GM19324 (cell line): ENCODE measurements at regions not wholly inside any gene's neighbourhood (a gene's known extent, or its start where the extent isn't known, plus 50 kb on each side); places are given as distances from the start of the nearest gene placed in this dataset.

ENCODE experiments used
- ATAC-seq: cut with Tn5 transposase; IDR thresholded peaks from one replicate; pipeline ENCODE4 v1.9.1; 2021; ENCODE audit warnings: mild to moderate bottlenecking, moderate library complexity; ENCODE audit not compliant: unreplicated experiment, low FRiP score

DNA sequence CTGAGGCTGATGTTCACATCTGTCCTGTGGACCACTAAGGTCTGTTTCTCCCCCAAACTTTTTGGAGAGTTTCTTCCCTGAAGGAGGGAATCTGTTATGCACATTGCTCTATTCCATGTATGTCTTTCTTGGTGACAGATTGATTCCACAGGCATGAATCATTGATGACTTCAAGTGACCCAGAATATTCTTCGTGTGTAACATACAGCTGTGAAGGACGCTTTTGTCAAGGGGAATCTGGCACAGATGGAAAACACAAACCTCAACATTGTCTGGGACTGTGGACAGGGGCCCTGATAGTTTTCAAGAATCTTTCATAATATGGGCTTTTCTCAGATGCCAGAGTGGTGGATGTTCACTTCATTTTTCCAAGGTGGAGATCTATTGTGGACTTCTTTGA is 223.1 kb upstream of the MAF start:
- ATAC-seq: no peak

DNA sequence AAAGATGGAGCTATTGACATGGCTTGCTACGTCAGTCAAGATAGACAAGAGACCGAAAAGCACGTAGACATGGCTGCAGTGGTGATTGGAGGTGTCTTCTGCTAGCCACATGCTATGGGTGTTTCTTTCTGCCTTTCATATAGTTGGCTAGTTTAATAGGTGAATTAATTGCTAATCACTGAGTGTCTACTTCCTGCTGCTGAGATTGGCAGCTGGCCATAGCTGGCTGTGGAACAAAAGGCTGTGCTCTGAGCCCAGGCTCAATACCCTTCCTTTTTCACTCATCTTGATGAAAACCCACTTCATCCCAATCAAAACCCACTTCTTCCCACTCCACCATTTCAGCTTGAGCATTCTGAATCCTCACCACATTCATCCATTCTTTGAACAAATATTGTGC is 221.4 kb upstream of the MAF start:
- ATAC-seq: no peak

DNA sequence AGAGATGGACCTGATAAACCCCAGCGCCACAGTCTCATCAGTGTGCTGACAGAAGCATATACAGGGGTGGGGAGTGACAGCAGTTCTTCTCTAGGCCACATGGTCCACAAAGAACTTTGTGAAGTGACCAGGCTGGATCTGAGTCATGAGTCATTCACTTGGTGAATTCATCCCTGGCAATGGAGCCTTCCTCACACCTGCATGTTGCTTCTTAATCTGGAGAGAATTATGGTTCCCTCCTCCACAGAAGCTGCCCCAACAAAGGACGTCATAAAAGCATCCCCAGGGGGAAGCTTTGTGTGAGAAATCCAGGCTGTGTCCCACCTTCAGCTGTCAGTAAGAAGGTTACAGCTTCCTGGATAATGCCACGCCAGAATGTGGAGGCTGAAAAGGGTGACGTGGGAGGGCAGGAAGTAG is 215.6 kb upstream of the MAF start:
- ATAC-seq: no peak

DNA sequence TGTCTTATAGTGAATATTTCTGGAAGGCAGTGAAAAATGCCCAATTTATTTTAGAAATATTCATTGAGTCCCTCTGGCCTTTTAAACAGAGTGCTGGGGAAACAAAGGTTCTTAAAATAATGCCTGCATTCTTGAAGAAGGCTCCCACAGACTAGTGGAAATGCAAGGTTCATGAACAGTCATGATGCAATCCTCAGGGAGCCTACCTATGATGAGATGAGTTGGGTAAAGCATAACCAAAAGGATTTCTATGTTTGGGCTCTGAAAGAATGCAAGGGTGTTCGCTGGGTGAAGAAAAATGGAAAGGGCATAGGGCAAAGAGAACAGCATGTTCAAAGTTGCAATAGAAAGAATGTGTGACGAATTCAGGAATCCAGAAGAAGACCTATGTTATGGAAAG is 214.5 kb upstream of the MAF start:
- ATAC-seq: no peak

DNA sequence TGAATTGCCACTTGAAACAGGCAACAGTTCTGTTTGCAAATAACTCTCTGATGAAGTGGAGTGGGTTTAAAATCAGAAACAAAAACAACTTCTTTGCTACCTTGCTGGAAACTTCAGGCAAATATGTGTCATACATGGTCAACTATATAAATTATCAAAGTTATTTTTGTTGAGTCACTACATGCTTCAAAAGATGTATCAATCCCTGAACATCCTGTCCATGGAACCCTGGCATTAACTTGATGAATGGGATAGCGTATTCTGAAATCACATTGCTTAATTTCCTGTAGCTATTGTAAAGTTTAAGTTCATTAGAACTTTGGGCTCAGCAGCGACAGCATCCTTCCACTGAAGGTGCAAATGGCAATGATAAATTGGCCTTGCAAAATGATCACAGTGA is 213.6 kb upstream of the MAF start:
- ATAC-seq: no peak

DNA sequence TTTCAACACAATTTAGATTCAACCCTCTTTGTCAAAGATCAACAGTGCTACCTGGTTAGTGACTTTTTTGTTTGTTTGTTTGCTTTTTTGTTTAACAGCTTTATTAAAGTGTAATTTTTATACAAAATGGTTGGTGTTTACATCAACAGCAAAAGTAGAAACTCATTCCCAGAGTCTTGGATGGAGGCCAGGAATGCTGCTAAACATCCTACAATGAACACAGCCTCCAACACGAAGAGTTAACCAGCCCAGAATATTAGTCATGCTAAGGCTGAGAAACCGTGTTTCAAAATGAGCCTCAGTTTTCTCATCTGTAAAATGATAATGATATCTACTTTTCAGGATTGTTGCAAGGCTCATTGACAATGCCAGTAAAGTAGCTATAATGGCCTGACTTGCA is 211.0 kb upstream of the MAF start:
- no peak for ATAC-seq

DNA sequence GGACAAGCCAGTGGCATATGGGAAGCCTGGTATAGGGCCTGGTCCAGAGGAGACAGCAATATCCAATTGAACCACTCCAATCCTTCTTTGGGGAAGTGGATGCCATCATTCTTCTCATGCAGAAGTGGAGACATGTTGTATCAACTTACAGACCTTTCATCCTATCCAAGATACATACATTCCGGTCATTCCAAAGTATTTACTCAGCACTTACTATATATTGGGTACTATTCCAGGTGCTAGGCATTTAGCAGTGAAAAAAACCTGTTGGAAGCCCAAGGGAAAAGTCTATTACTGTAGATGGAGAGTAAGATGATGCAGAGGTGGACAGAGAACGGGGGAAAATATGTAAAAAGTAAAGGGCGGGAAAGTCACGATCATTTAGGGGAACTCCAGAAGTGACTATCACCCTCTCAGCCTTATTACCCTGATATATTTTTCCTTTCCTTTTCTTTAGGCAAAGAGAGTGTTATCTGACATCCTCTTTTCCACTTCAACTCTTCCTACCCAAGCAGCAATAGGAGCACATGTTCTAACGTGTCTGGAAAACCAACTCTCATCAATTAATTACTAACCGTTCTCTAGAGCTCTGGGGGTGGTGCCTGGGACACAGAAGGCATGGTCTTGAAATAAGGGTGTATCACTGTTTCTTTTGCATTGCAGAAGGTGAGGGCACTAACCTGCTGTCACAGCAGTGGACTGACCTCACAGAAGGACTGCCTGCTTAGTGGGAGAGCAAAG is 210.1 kb upstream of the MAF start:
- no peak for ATAC-seq

DNA sequence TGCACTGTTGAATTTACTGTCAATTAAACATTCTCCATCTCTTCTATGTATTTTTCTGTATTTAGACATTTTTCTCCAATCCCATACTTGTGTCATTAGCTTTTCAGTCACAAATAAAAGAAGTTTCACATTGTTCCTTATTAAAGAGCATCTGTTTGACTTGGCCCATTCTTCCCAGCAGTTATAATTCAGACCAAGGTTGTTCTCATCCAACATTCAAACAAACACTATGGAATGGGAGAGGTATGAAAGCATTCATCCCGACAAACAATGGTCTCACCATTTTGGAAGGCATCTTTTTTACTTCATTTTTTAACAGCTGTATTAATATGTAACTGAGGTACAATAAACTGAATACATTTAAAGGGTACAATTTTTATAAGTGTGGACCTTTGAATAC is 208.8 kb upstream of the MAF start:
- no peak for ATAC-seq

DNA sequence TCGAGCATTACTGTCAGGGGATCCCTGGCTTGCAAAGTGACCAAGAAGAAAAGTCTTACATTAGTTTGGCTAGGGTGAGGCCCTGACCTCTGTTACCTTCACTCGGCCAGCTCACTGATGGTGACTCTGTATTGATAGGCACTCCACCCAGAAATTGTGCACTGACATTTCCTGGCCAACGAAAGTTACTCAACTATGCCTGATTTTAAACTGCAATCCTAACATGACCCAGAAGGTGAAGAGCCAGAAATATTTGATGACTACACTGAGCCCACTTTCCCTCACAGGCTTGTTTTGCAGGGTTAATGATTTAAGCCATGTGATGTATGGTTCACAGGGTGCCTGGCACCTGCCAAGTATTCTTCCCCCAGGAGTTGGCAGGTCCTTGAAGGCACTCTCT is 208.2 kb upstream of the MAF start:
- no peak for ATAC-seq

DNA sequence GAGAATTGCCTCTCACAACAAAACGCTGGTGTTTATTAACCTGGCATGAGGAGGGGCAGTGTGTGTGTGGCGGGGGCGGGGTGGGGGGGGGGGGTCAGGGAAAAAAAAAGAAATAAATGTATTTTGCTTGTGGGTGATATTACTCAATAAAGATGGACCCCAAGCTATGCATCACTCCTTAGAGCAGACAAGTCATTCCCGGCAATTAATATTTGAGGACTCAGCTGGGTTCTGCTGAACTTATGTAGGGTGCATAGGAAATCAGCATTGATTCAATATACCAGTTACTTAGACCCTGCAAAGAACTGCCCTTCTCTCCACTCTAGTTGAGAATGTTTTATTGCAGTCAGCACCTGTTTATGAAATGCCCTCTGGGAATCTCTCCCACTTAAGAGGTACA is 206.2 kb upstream of the MAF start:
- ATAC-seq: no peak

DNA sequence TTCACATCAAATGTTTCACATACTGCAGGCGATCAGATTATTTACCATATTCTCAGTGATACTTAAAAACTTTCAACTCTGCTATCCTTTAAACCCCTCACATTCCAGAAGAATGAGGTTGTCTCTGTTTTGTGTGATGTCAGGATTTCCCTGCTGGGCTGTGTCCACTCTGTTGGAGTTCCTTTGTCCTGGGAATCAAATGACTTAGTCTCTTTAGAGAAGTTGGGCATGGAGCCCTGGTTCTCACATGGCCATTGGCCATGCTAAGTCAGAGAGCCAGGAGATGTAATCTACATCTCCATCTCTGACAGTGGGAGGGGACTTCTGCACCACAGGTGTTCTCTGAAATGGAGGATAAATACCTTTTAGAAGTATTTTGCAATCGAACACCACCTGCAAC is 205.1 kb upstream of the MAF start:
- ATAC-seq: no peak

DNA sequence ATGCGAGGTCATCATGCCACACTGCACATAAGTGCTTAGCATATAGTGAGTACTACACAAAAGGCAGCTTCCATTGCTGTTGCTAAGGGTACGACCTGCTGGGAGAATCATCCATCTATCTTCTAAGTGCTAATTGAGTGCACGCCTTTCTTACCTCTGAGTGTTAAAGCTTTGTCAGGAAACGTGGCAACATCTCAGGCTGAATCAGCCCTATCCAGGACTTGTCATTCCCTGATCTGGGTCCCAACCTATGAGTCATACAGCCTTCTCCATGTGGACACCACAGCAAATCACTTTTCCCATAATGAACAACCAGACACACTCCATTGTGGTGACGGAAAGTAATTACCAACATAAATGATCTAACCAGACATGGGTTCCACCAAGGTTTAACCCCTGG is 201.1 kb upstream of the MAF start:
- no peak for ATAC-seq

DNA sequence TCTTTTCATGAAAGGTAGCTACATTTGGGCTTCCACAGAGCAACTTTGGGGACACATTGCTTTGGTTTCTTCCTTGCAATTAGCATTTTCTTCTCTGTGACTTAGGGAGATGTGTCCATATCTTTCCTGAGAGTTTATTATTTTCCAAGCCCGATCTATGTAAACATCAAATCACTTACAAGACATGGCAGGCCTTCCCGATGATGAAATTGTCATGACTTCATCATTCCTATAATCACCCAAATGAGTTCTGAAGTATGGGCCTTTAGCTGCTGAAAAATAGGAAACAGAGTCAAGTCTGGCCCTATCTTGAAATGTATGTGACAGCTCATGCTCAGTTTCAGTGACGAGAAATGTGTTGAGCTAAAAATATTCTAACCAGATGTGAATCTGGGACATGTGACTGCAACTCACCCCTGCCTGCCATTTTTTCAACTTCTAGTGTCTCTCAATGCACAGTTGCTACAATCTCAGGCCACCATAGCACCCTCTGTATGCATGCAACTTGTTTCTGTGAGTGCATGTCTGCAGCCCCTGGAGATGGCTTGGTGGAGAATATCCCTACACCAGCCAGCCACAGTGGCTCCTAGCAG is 199.6 kb upstream of the MAF start:
- no peak for ATAC-seq

DNA sequence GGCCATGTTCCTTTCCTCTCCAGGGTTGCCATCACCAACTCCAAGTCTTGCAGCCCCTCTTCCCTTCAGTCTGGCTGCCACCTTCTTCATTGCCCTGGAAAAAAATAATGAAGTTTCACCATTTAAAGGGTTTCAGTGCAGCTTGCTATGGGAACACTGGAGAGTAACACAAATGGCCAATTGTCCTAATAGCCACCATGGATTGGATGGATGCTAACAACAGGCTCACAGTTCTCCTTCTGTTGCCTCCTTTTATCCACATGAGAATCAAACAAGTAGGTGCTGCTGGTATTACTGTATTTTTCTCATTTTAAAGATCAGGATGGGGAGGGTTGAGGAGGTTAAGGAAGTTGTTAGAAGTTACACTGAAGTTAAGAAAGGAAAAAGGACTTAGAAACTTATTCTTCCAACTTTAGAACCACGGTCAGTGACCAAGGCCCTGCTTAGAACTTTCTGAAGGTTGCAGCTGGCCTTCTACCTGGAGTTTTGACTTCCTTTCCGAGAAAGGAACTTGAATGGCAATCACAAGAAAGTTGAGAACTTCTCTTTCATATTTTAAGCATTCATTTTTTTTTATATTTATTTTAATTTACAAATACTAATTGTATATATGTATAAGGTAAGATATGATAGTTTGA is 198.0 kb upstream of the MAF start:
- no peak for ATAC-seq

DNA sequence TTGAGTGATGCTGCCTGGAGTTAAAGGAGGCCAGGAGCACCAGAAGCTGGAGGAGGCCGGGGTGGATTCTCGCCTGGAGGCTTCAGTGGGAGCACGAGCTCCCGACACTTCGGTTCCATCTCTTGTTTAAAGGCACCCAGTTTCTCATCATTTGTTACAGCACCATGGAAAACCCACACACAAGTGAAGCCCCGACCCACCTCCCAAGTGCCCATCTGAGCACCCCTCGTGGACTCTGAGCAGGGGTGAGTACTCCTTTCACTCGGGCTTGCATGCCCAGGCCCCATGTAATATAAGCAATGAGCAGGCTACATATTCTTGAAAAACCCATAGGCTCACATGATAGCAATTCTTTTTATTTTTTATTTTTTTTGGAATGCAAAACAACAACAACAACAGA is 196.9 kb upstream of the MAF start:
- no peak for ATAC-seq

DNA sequence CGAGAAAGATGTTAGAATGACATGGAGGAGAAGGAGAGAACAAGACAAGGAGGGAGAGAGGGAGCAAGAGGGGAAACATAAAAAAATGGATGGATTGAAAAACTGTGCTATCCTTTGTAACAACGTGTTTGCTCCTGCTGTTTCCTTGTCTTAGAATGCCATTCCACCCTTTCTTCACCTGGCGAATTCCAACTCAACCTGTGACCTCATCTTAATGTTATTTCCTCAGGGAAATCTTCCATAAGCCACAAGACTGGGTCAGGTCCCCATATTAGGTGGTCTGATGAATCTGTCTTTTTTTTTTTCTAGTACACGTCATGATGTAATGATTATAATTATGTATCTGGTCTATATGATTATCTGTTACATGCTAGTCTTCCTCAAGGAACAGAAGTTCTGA is 195.0 kb upstream of the MAF start:
- no peak for ATAC-seq

DNA sequence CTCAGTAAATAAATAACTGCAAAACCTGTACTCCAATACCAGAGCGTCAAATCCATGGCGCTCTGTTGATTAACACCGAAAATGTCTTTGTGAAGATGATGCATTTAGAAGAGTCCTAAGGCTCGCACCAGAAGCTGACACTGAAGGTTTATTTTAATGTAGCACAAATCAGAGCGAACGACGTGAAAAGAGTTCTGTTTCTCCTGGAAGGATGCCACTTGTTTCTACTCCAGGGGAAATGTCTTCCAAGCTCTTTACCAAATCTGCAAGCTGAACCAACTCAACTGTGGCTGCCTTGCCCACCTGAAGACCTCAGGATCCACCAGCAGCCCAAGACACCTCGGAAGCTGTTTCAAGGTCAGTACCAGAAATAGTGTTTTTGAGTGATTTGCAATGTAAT is 194.4 kb upstream of the MAF start:
- ATAC-seq: no peak

DNA sequence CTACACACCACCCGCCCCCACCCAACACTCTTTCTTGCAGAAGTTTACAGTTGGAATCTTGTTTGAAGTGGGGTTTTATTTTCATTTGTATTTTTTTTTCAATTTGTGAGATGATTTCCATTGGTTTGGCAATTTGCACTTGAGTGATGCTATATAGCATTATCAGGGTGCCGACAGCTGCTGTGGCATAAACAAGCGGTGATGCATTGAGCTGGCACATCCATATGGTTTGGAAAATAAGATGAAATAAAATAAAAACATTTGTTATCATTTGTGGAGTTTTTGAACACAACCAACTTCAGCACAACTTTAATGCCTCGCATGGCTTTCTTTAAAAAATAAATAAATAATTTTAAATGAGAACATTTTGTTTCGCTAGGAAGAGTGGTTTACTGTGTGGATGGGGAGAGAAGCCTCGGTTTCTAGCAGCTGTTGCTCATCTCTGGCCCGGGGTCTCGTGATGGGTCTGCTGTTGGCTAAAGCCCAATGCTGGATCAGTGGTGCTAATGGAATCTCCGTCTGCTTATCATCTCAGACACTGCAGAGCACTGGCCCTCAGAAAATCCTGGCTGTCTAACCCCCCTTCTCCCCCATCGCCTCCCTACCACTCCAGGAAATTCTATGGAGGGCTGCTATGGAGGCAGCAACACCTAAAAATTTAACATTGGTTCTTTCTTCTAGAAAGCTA is 192.3 kb upstream of the MAF start:
- no peak for ATAC-seq

DNA sequence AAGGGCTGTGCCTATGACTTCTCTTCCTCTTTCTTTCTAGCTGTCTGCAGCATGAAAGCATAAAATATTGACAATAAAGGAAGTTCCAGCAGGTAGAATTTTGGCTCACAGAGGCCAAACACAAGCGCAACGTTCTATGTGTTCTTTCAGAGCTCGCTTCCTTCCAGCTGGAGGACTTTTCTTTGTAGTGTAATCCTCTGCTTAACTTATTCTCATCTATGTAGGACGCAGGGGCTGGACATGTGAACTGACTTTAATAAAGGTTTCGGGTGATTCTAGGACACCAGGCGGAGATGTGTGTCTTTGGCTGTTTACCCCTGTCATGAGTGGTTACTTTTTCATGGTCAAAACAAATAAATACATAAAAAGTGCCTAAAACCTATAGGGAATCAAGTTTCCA is 191.5 kb upstream of the MAF start:
- no peak for ATAC-seq

DNA sequence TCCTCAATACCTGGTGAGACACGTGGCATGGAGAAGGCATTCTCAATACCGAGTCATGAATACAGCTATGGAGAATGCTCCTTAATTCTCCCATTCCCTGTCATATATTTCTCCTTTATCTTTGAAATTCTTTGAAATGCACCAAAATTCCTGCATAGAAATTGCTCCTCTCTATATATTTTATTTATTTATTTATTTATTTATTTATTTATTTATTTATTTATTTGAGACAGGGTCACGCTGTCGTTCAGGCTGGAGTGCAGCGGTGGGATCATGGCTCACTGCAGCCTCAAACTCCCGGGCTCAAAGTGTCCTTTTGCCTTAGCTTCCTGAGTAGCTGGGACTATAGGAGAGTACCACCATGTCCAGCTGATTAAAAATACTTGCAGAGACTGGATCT is 190.3 kb upstream of the MAF start:
- no peak for ATAC-seq

DNA sequence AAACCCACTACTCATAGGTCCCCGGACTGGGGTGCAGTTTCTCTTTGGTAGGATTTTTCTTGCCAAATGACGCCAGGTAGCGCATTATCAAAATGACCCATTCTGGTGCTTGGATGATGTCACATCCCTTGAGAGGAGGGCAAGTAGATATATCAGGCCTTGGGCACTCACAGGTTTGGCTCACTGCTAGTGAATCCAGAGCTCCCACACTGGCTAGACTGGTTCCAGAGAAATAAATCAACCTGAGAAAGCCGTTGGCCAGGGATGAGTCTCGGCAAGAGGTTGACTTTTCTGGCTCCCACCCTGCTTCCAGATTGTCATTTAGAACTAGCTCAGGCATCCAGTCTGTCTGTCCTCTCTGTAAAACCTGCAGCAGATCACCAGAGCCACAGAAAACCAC is 188.4 kb upstream of the MAF start:
- no peak for ATAC-seq

DNA sequence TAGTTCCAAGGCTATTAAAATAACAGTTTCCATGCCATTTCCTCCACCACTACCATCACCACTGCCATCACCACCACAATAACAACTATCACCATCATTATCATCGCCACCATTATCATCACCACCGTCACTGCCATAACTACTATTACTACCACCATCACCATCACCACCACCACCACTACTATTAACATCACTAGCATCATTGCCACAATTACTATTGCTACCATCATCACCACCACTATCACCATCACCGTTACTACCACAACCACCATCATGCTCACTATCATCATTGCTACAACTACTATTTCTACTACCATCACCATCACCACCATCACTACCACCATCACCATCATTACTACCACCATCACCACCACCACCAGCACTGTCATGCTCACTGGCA is 185.9 kb upstream of the MAF start:
- ATAC-seq: no peak
